C4-2B (cell line): ENCODE measurements at regions not wholly inside any gene's neighbourhood (a gene's known extent, or its start where the extent isn't known, plus 50 kb on each side); places are given as distances from the start of the nearest gene placed in this dataset.
"Not testable (repeated sequence)": the region's sequence is repeated elsewhere in the genome, so short reads cannot be mapped to it uniquely, and the experiment has no call there.

ENCODE experiments used
- H3K27ac ChIP-seq: fragments of 450-650 bp; 2 replicates; pipeline ENCODE4 v1.5.1; 2017
- ZFX ChIP-seq: fragments of 450-650 bp; IDR thresholded peaks from 2 replicates; pipeline ENCODE4 v1.6.1; 2017
- TF ChIP-seq, protein P1 (sequence below): fragments of 450-650 bp; conservative IDR thresholded peaks from 2 replicates; pipeline ENCODE4 v1.5.1; 2017; ENCODE audit warnings: mild to moderate bottlenecking

DNA sequence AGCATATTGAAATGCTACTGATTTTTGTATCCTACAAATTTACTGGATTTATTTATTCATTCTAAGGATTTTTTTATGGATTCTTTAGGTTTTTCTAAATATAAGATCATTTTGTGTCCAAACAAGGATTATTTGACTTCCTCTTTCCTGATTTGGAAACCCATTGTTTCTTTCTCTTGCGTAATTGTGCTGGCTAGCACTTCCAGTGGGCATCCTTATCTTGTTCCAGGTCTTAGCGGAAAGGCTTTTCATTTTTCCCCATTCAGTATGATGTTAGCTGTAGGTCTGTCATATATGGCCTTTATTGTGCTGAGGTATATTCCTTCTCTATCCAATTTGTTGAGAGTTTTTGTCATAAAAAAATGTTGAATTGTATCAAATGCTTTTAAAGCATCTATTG lies 57.2 kb upstream of the RHOJ start:
- H3K27ac ChIP-seq: no peak overlapping the region
- TF ChIP-seq, protein P1, sequence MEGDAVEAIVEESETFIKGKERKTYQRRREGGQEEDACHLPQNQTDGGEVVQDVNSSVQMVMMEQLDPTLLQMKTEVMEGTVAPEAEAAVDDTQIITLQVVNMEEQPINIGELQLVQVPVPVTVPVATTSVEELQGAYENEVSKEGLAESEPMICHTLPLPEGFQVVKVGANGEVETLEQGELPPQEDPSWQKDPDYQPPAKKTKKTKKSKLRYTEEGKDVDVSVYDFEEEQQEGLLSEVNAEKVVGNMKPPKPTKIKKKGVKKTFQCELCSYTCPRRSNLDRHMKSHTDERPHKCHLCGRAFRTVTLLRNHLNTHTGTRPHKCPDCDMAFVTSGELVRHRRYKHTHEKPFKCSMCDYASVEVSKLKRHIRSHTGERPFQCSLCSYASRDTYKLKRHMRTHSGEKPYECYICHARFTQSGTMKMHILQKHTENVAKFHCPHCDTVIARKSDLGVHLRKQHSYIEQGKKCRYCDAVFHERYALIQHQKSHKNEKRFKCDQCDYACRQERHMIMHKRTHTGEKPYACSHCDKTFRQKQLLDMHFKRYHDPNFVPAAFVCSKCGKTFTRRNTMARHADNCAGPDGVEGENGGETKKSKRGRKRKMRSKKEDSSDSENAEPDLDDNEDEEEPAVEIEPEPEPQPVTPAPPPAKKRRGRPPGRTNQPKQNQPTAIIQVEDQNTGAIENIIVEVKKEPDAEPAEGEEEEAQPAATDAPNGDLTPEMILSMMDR: no peak
- TF ChIP-seq ZFX: no peak

DNA sequence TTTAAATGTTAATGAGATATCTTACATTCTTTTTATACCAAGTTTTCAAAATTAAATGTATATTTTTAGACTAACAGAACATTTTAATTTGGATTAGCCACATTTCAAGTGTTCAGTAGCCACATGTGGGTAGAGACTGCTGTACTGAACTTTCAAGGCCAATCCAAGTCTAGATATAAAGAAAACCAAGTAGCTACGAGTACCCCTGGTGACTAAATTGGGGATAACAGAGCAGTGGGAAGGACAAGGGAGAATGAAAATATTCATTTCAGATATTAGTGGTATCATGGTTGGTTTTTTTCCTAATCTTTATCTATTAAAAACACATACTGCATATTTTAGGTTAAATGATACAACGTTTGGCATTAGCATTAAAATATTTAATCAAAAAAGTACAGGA lies 69.4 kb upstream of the RHOJ start:
- H3K27ac ChIP-seq: no peak overlapping the region
- TF ChIP-seq ZFX: no peak
- TF ChIP-seq, protein P1: peak; percentile 44

DNA sequence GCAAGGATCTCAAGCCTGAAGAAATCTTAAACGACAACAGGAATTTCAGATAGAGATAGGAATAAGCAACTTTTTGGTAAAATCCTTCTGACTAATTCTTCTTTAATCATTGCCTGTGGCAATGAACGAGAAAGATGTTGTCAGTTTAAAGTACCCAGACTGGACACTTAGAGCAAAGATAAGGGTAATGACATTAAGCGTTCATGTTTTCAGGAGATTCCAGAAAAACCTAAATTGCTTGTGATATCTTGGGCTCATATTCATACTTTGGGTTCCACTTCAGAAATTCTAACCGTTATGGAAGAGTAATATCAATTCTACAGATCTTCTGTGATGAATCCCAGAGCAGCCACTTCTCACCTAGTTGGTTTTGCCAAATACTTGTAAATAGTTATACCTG lies 73.7 kb upstream of the RHOJ start:
- H3K27ac ChIP-seq: no peak overlapping the region
- TF ChIP-seq, protein P1: no peak
- TF ChIP-seq ZFX: no peak

DNA sequence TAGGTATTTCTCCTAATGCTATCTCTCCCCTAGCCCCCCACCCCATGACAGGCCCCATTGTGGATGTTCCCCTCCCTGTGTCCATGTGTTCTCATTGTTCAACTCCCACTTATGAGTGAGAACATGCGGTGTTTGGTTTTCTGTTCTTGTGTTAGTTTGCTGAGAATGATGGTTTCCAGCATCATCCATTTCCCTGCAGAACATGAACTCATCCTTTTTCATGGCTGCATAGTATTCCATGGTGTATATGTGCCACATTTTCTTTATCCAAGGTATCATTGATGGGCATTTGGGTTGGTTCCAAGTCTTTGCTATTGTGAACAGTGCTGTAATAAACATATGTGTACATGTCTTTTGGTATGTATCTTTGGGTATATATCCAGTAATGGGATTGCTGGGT lies 61.2 kb upstream of the KCNH5 start:
- H3K27ac ChIP-seq: not testable (repeated sequence)

DNA sequence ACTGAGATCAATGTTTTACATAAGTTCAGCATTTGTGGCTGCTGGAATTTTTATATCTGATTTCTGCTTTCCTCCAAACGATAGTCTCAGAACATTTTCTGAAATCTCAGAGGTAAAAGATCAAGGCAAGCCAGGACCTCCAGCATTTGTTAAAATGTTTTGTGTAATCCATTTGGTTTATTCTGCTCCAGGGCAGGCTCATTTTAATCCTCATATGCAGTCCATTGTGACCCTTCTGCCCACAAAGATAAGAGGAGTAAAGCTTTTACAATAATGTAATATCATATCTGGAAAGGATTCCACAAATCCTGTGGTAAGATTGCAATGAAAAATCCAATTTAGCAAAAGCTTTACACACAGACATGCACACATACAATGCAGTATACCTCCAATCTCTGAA lies 55.3 kb upstream of the KCNH5 start:
- no peak overlapping the region for H3K27ac ChIP-seq
- TF ChIP-seq, protein P1: no peak
- no peak for TF ChIP-seq ZFX

DNA sequence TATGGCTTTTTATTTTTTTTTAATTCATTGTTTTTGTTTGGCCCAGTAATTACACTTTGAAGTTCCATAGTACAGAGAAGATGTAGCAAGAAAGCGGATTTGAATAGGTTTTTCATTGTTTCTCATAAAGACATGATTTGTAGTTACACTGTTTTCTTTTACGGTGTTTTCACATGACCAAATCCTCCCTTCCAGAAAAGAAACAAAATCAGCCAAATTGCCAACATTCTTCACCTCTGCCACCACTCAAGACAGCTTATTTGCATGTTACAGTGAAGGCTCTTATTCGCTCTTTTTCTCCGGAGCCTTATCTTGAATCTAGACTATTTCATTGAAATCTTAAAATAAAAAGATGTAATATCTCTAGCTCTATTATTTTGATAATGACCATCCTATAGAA lies 50.9 kb upstream of the KCNH5 start:
- no peak overlapping the region for H3K27ac ChIP-seq
- TF ChIP-seq ZFX: no peak
- TF ChIP-seq, protein P1: no peak
